IMR-90 (cell line): ENCODE measurements at regions not wholly inside any gene's neighbourhood (a gene's known extent, or its start where the extent isn't known, plus 50 kb on each side); places are given as distances from the start of the nearest gene placed in this dataset.

Source experiments
- CTCF ChIP-seq: conservative IDR thresholded peaks from 2 replicates; pipeline ENCODE4 v1.5.1; 2012; ENCODE audit warnings: mild to moderate bottlenecking, low read depth, low read length, improper control_type of control experiment
- NFE2L2 ChIP-seq: fragments of 150-350 bp; IDR thresholded peaks from 2 replicates; pipeline ENCODE4 v1.6.1; 2016; ENCODE audit warnings: low read depth, mild to moderate bottlenecking, low read length
- POLR2A ChIP-seq: IDR thresholded peaks from 2 replicates; pipeline ENCODE4 v1.6.1; 2012; ENCODE audit warnings: mild to moderate bottlenecking, low read depth, low read length

GRCh38 chr2:150578481-150578880, 91.0 kb upstream of the RND3 start:
- TF ChIP-seq POLR2A, result no peak
- TF ChIP-seq CTCF, result no peak
- no peak for TF ChIP-seq NFE2L2
